ENCODE measurements at regions not wholly inside any gene's neighbourhood (a gene's known extent, or its start where the extent isn't known, plus 50 kb on each side); places are given as distances from the start of the nearest gene placed in this dataset.

DNA sequence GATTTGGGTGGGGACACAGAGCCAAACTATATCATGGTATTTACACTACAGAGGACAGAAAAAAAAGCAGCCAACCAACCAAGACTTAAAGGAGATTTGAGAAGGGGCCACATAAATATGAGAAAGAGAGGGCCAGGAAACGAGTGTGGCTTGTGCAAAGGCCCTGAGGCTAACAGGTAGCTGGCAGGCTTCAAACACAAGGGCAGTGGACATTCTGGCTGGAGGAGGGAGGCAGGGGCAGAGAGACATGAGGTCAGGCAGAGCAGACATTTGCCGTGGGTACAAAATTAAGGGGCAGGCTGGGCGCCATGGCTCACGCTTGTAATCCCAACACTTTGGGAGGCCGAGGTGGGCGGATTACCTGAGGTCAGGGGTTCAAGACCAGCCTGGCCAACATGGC lies 278.7 kb downstream of the FOXO1 start:
- TF ChIP-seq SIN3A (IDR thresholded peaks at IDR 0.05; ENCODE audit: borderline replicate concordance, insufficient read depth, low read length) (no peak), FOXP2 (optimal IDR thresholded peaks at IDR 0.05; ENCODE audit: borderline replicate concordance, extremely low read depth, extremely low read length, insufficient read depth) (no peak), TAF1 (IDR thresholded peaks at IDR 0.05; ENCODE audit: borderline replicate concordance, insufficient read depth, low read length) (no peak), POLR2AphosphoS5 (IDR thresholded peaks at IDR 0.05; ENCODE audit: low read depth, low read length) (no peak)
- TF ChIP-seq, protein P1, sequence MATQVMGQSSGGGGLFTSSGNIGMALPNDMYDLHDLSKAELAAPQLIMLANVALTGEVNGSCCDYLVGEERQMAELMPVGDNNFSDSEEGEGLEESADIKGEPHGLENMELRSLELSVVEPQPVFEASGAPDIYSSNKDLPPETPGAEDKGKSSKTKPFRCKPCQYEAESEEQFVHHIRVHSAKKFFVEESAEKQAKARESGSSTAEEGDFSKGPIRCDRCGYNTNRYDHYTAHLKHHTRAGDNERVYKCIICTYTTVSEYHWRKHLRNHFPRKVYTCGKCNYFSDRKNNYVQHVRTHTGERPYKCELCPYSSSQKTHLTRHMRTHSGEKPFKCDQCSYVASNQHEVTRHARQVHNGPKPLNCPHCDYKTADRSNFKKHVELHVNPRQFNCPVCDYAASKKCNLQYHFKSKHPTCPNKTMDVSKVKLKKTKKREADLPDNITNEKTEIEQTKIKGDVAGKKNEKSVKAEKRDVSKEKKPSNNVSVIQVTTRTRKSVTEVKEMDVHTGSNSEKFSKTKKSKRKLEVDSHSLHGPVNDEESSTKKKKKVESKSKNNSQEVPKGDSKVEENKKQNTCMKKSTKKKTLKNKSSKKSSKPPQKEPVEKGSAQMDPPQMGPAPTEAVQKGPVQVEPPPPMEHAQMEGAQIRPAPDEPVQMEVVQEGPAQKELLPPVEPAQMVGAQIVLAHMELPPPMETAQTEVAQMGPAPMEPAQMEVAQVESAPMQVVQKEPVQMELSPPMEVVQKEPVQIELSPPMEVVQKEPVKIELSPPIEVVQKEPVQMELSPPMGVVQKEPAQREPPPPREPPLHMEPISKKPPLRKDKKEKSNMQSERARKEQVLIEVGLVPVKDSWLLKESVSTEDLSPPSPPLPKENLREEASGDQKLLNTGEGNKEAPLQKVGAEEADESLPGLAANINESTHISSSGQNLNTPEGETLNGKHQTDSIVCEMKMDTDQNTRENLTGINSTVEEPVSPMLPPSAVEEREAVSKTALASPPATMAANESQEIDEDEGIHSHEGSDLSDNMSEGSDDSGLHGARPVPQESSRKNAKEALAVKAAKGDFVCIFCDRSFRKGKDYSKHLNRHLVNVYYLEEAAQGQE (IDR thresholded peaks at IDR 0.05; ENCODE audit: insufficient read depth in 1 of 2, low read depth in 2 of 2, low read length in 2 of 2): no peak

DNA sequence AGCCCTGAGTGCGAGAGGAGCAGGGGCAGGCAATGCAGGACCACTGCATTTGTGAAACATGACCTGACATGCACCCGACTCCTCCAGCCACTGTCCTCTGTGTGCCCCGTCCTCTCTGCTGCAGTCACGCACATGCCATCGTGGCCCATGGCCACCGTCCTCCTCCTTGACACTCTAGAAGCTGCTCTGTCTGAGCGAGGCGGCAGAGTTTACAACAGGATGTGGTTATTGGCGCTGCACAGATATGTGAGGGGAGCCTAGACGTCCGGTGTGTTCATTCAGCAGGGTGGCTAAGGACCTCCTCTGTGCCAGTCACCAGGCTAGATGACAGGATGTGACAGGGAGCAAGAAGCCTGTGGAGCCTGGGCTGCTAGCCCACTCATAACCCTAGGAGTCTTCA lies 277.8 kb downstream of the FOXO1 start:
- no peak for TF ChIP-seq FOXP2 (optimal IDR thresholded peaks at IDR 0.05; ENCODE audit: borderline replicate concordance, extremely low read depth, extremely low read length, insufficient read depth)
- TF ChIP-seq POLR2AphosphoS5 (IDR thresholded peaks at IDR 0.05; ENCODE audit: low read depth, low read length): no peak
- TF ChIP-seq TAF1 (IDR thresholded peaks at IDR 0.05; ENCODE audit: borderline replicate concordance, insufficient read depth, low read length): no peak
- TF ChIP-seq SIN3A (IDR thresholded peaks at IDR 0.05; ENCODE audit: borderline replicate concordance, insufficient read depth, low read length): no peak
- TF ChIP-seq, protein P1 (IDR thresholded peaks at IDR 0.05; ENCODE audit: insufficient read depth in 1 of 2, low read depth in 2 of 2, low read length in 2 of 2): no peak

DNA sequence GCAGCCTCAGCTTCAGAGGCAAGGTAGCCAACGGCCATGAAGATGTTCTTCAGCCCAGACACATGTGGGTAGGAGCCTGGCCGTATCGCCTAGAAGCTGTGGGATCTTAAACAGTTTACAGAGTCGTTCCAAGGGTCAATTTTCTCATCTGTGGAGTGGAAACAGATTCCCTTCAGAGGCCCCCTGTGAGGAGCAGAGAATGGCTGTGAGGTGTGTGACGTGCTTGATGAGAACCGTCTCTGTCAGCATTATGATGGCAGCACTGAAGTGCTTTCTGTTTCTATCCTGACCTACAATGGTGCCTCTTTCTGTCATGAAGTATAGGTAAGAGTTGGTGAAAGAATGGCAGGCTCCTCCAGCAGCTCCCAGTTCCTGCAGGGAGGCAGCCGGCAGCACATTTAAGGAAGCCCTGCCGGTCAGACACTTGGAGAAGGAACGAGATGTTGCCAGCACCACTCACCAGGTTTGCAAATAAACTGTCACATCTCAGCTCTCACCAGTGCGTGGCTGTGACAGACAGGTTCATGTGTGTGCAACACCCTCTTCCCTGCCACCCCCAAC lies 277.3 kb downstream of the FOXO1 start:
- no peak for TF ChIP-seq FOXP2 (optimal IDR thresholded peaks at IDR 0.05; ENCODE audit: borderline replicate concordance, extremely low read depth, extremely low read length, insufficient read depth)
- TF ChIP-seq, protein P1 (IDR thresholded peaks at IDR 0.05; ENCODE audit: insufficient read depth in 1 of 2, low read depth in 2 of 2, low read length in 2 of 2): no peak
- TF ChIP-seq TAF1 (IDR thresholded peaks at IDR 0.05; ENCODE audit: borderline replicate concordance, insufficient read depth, low read length): no peak
- TF ChIP-seq SIN3A (IDR thresholded peaks at IDR 0.05; ENCODE audit: borderline replicate concordance, insufficient read depth, low read length): no peak
- TF ChIP-seq POLR2AphosphoS5 (IDR thresholded peaks at IDR 0.05; ENCODE audit: low read depth, low read length): no peak

GRCh38 chr13:40390401-40390916 lies 276.0 kb downstream of the FOXO1 start:
- TF ChIP-seq TAF1 (IDR thresholded peaks at IDR 0.05; ENCODE audit: borderline replicate concordance, insufficient read depth, low read length): no peak
- TF ChIP-seq, protein P1 (IDR thresholded peaks at IDR 0.05; ENCODE audit: insufficient read depth in 1 of 2, low read depth in 2 of 2, low read length in 2 of 2): no peak
- no peak for TF ChIP-seq SIN3A (IDR thresholded peaks at IDR 0.05; ENCODE audit: borderline replicate concordance, insufficient read depth, low read length)
- TF ChIP-seq POLR2AphosphoS5 (IDR thresholded peaks at IDR 0.05; ENCODE audit: low read depth, low read length): no peak
- TF ChIP-seq FOXP2 (optimal IDR thresholded peaks at IDR 0.05; ENCODE audit: borderline replicate concordance, extremely low read depth, extremely low read length, insufficient read depth): no peak

Data from PFSK-1 (cell line).